ENCODE measurements at regions not wholly inside any gene's neighbourhood (a gene's known extent, or its start where the extent isn't known, plus 50 kb on each side); places are given as distances from the start of the nearest gene placed in this dataset.

DNA sequence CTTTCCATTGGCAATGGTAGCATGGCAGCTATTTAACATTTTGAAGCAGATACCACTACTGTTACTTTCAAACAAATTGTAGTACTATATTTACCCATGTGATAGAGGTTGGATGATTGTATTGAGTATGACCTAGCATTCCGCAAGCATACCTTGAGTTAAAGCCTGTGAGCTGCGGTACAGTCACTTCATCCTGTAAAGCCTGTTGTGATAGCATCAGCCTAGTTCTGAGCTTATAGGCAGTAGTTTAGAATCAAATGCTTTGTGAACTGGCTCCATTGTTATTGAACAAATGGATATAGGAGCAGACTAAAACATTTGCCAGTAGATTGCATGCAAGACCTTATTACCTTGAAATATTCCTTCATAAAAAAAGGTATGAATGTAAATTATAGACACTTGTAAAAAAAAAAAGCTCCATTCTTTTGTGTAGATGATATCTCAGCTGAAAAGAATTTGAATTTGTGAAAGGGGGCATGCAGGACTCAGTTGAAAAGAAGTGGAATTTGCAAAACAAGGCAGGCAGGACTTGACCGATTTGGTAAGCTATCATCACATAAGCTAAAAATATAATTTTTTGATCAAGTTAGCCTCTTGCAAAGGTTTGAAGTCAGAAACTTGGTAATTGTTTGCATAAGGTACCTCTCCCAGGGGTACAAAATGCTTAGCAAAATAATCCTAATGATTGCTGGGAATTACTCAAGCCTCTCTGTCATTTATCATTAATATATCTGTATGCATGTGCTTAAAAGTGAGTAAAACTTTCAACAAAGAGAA, 138.5 kb upstream of the ITGA4 start:
- H3K4me3 ChIP-seq (ENCODE audit: low read depth, low read length), result no peak overlapping the region
- TF ChIP-seq, protein P1, sequence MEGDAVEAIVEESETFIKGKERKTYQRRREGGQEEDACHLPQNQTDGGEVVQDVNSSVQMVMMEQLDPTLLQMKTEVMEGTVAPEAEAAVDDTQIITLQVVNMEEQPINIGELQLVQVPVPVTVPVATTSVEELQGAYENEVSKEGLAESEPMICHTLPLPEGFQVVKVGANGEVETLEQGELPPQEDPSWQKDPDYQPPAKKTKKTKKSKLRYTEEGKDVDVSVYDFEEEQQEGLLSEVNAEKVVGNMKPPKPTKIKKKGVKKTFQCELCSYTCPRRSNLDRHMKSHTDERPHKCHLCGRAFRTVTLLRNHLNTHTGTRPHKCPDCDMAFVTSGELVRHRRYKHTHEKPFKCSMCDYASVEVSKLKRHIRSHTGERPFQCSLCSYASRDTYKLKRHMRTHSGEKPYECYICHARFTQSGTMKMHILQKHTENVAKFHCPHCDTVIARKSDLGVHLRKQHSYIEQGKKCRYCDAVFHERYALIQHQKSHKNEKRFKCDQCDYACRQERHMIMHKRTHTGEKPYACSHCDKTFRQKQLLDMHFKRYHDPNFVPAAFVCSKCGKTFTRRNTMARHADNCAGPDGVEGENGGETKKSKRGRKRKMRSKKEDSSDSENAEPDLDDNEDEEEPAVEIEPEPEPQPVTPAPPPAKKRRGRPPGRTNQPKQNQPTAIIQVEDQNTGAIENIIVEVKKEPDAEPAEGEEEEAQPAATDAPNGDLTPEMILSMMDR (IDR thresholded peaks at IDR 0.05; ENCODE audit: insufficient read depth, low read depth, low read length), result no peak
- H3K27me3 ChIP-seq (ENCODE audit: control insufficient read depth, insufficient read depth, low read length), result no peaks in the 10 kb centered on the region
- ChIA-PET POLR2A (no interaction called here), CTCF (interaction anchor here (1.1 to 1.7 kb wide), 3 partner anchors 8 to 147 kb away, joined by 3 to 4 read pairs (median 4); no protein-coding TSS in a partner anchor)
- no peaks in the 10 kb centered on the region for H3K36me3 ChIP-seq (ENCODE audit: control insufficient read depth, insufficient read depth, low read length)
- no peak for DNase-seq (ENCODE audit: low read depth)

DNA sequence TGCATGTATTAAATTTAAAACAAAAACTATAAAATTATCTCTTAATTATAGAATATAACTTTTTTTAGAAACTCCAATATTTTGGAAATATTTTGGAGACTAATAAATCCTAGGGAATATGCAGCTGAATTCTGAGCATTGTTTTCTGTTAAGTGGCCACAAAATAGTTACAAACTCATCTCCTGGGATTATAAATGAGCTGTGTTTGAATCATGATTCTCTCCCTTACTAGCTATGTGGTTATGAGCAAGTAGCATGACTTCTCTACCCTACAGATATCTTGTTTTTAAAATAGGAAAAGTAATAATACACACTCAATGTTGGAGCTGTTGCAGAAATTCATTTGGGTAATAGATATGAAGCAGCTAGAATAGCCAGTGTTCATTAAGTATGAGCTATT, 137.9 kb upstream of the ITGA4 start:
- Histone ChIP-seq H3K4me3 (ENCODE audit: low read depth, low read length) (no peak overlapping the region), H3K36me3 (ENCODE audit: control insufficient read depth, insufficient read depth, low read length) (no peaks in the 10 kb centered on the region), H3K27me3 (ENCODE audit: control insufficient read depth, insufficient read depth, low read length) (no peaks in the 10 kb centered on the region)
- TF ChIP-seq, protein P1 (IDR thresholded peaks at IDR 0.05; ENCODE audit: insufficient read depth, low read depth, low read length), result no peak
- ChIA-PET CTCF (interaction anchor here (1.1 to 1.7 kb wide), 2 partner anchors 20 to 147 kb away, joined by 3 to 4 read pairs; no protein-coding TSS in a partner anchor), POLR2A (no interaction called here)
- DNase-seq (ENCODE audit: low read depth), result no peak

DNA sequence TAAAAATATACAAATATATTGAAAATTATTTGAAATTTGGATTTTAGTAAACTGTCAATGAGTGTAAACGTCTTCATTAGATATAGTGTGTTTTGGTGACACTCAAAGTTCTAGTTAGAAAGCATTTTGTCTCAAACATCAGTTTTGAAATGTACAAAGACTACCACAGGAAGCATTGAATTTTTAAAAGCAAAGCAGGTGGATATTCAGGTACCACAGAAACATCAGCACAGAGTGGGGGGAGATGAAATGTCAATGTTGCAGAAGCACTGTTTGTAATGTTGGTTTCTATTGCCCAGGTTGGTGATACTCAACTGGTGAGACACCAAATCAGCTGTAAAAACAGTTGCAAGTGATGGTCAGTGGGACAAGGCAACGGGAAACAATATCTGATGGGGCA, 136.5 kb upstream of the ITGA4 start:
- no peak overlapping the region for H3K4me3 ChIP-seq (ENCODE audit: low read depth, low read length)
- POLR2A ChIA-PET, result no interaction called here
- CTCF ChIA-PET, result interaction anchor here (0.6 to 1.7 kb wide), 3 partner anchors 13 to 83 kb away, joined by 3 read pairs; no protein-coding TSS in a partner anchor
- no peaks in the 10 kb centered on the region for H3K36me3 ChIP-seq (ENCODE audit: control insufficient read depth, insufficient read depth, low read length)
- no peaks in the 10 kb centered on the region for H3K27me3 ChIP-seq (ENCODE audit: control insufficient read depth, insufficient read depth, low read length)
- TF ChIP-seq, protein P1 (IDR thresholded peaks at IDR 0.05; ENCODE audit: insufficient read depth, low read depth, low read length), result no peak
- DNase-seq (ENCODE audit: low read depth), result no peak

DNA sequence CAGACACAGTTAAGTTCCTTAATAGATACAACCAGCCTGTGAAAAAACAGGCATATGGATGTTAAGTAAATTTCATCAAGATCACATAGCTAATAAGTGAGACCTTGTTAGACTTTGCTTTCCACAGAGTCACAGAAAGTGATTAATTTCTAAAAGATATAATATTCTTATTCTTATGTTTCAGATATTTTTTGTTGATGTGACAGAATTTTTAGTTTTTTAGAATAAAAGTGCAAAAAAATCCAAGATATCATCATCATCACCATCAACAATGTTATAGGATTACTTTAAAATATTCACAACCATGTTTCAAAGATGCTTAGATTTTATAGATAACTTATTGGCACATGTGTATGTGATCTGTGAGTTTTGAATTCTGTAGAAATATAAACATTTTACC, 132.3 kb upstream of the ITGA4 start:
- Histone ChIP-seq H3K36me3 (ENCODE audit: control insufficient read depth, insufficient read depth, low read length) (no peaks in the 10 kb centered on the region), H3K4me3 (ENCODE audit: low read depth, low read length) (no peak overlapping the region), H3K27me3 (ENCODE audit: control insufficient read depth, insufficient read depth, low read length) (no peaks in the 10 kb centered on the region)
- TF ChIP-seq, protein P1 (IDR thresholded peaks at IDR 0.05; ENCODE audit: insufficient read depth, low read depth, low read length), result no peak
- CTCF ChIA-PET, result no interaction called here
- POLR2A ChIA-PET, result no interaction called here
- no peak for DNase-seq (ENCODE audit: low read depth)

DNA sequence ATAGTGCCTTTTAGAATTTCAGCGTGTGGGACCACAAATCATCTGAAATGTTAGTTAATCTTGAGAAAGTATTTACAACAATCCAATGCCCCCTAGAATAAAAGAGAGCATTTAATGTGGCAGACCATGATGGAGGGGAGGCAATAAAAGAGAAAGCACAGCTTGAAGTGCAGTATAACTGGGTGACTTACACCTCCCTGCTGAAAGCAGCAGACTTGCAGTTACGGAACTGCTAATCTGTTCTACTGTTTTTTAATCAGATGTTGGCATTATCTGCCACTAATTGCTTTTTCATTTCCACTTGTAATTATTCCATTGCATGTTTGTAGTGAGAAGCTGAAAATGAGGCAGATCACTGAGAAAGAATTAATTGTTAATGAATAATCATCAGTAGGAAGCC, 130.5 kb upstream of the ITGA4 start:
- TF ChIP-seq, protein P1 (IDR thresholded peaks at IDR 0.05; ENCODE audit: insufficient read depth, low read depth, low read length), result no peak
- Histone ChIP-seq H3K27me3 (ENCODE audit: control insufficient read depth, insufficient read depth, low read length) (no peaks in the 10 kb centered on the region), H3K36me3 (ENCODE audit: control insufficient read depth, insufficient read depth, low read length) (no peaks in the 10 kb centered on the region), H3K4me3 (ENCODE audit: low read depth, low read length) (no peak overlapping the region)
- ChIA-PET CTCF (interaction anchor here (1.5 kb wide), 1 partner anchor 9 kb away, joined by 4 read pairs; no protein-coding TSS in a partner anchor), POLR2A (interaction anchor here (0.5 kb wide), 1 partner anchor 232 kb away, joined by 3 read pairs; no protein-coding TSS in a partner anchor)
- DNase-seq (ENCODE audit: low read depth), result no peak
